IMR-90 (cell line): ENCODE measurements at regions not wholly inside any gene's neighbourhood (a gene's known extent, or its start where the extent isn't known, plus 50 kb on each side); places are given as distances from the start of the nearest gene placed in this dataset.

ENCODE experiments used
- CTCF ChIP-seq: conservative IDR thresholded peaks from 2 replicates; pipeline ENCODE4 v1.5.1; 2012; ENCODE audit warnings: mild to moderate bottlenecking, low read depth, low read length, improper control_type of control experiment
- POLR2A ChIP-seq: IDR thresholded peaks from 2 replicates; pipeline ENCODE4 v1.6.1; 2012; ENCODE audit warnings: mild to moderate bottlenecking, low read depth, low read length
- USF2 ChIP-seq: fragments of 150-350 bp; IDR thresholded peaks from 2 replicates; pipeline ENCODE4 v1.6.1; 2017; ENCODE audit warnings: mild to moderate bottlenecking, antibody characterized with exemption, low read length, low read depth

DNA sequence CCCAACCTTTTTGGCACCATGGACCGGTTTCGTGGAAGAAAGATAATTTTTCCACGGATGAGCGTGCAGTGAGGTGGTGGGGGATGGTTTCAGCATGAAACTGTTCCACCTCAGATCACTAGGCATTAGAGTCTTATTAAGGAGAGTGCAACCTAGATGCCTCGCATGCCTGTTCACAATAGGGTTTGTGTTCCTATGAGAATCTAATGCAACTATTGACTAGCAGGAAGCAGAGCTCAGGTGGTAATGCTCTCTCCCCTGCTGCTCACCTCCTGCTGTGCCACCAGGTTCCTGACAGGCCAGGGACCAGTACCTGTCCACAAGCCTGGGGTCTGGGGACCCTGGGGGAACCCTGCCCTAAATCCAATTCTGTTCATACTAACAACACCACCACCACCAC is 377.8 kb downstream of the OLFM3 start:
- TF ChIP-seq CTCF (no peak), USF2 (no peak), POLR2A (no peak)
